NCI-H446 treated with DMSO at 0.1 percent for 48 hours (cell line): ENCODE measurements at regions not wholly inside any gene's neighbourhood (a gene's known extent, or its start where the extent isn't known, plus 50 kb on each side); places are given as distances from the start of the nearest gene placed in this dataset.
"Not testable (repeated sequence)": the region's sequence is repeated elsewhere in the genome, so short reads cannot be mapped to it uniquely, and the experiment has no call there.

Experiments
- DNase-seq: peaks from one replicate; lab custom pipeline; 2025; lab: John Stamatoyannopoulos, UW

DNA sequence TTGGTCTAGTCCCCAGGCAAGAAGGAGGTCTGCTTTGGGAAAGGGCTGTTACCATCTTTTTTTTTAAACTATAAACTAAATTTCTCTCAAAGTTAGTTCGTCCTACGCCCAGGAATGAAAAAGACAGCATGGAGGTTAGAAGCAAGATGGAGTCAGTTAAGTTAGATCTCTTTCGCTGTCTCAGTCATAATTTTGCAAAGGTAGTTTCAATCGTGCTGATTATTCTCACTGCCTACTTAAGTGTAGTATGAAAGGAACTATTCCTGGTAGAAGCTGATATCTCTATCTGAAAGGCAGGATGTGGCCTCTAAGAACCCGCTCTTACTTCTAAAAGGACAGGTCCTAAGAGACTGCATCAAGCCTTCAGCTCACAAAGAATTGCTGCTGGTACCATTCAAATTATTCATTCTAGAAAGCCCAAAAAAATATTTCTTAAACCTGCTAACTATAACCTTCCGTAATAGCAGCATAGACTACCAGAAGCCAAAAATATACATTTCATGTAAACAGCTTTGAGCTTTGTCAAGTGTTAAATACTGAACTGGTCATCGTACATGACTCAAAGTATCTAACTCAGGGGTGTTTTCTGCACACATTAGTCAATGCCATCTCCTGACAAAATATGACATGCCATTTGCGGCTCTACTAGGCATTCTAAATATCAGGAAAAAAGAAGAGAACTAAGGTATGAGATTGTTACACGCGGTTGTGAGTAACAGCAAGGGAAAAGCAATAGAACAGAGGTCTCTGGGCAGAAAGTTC is 96.0 kb upstream of the CCDC80 start:
- DNase-seq = no peak

DNA sequence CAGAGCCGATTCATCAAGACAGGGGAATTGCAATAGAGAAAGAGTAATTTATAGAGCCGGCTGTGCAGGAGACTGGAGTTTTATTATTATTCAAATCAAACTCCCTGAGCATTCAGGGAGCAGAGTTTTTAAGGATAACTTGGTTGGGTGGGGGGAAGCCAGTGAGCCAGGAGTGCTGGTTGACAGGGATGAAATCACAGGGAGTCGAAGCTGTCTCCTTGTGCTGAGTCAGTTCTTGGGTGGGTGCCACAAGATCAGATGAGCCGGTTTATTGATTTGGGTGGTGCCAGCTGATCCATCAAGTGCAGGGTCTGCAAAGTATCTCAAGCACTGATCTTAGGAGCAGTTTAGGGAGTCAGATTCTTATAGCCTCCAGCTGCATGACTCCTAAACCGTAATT is 95.4 kb upstream of the CCDC80 start:
- DNase-seq = no peak

- no peak for DNase-seq
Measured at GRCh38 chr3:112735926-112736325, 95.0 kb upstream of the CCDC80 start.

- DNase-seq = peak; percentile 46
Measured at GRCh38 chr3:112734736-112735350, 93.9 kb upstream of the CCDC80 start.

DNA sequence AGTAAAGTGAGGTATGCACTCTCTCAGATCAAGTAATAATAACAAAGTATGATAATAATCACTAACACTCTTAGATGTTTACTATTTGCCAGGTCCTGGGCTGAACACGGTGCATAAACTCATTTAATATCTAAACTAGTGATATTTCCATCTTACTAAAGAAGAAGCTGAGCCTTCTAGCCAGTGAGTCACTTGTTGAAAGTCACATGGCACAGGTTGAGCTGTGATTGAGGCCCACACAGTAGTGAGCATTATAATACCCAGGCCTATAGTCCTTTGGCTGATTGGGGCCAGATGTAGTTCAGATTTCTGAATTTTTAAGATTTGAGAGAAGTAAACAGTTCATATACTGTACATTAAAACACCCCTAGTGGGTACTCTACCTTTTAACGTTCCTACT is 93.2 kb upstream of the CCDC80 start:
- DNase-seq = no peak

DNA sequence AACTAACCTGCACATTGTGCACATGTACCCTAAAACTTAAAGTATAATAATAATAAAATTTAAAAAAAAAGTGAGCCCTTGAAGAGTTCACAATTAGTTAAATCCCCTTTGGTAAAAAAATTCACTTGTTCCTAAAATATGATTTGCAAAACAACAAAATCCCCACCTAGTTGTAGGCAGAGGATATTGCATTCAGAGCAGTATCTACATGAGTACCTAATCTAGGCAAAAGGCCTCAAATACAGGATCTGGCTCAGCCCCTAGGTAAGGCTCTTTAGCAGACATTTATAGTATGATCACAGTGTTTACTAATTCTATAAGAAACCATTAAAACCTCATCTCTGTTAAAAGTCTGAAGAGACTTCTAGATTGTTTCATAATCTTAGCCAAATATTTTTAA is 89.3 kb upstream of the CCDC80 start:
- no peak for DNase-seq

GRCh38 chr3:112721231-112721630 is 80.3 kb upstream of the CCDC80 start:
- DNase-seq = no peak

DNA sequence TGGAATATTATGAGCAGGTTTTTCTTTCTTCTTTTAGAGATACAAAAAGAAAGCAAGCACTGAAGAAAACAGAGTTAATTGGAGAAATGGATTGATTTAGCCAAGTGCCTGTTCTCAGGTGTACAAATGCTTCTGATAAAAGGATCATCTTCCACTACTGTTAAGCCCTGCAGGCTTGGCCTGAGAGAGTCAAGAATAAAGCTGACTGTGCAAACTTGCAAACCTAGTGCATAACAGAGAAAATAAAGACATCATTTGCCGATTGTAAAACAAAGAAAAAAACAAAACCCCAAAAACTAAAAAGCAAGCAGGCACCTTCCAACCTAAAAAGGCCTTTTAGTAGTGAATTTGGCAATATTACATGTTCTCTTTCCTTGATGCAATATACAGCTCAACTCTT is 78.0 kb upstream of the CCDC80 start:
- DNase-seq = no peak

GRCh38 chr3:112718516-112718915 is 77.6 kb upstream of the CCDC80 start:
- no peak for DNase-seq

GRCh38 chr3:112709911-112710310 is 69.0 kb upstream of the CCDC80 start:
- no peak for DNase-seq

DNA sequence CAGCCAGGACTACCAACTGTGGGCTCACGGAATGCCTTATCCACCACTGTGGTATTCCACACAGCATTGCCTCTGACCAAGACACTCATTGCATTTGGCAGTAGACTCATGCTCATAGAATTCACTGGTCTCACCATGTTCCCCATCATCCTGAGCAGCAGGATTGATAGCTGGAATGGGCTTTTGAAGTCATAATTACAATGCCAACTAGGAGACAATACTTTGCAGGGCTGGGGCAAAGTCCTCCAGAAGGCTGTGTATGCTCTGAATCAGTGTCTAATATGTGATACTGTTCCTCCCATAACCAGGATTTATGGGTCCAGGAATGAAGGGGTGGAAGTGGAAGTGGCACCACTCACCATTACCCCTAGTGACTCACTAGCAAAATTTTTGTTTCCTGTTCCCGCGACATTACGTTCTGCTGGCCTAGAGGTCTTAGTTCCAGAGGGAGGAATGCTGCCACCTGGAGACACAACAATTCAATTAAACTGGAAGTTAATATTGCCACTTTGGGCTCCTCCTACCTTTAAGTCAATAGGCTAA is 58.6 kb upstream of the CCDC80 start:
- no peak for DNase-seq

- not testable (repeated sequence) for DNase-seq
Measured at GRCh38 chr3:112698442-112698841, 57.5 kb upstream of the CCDC80 start.

DNA sequence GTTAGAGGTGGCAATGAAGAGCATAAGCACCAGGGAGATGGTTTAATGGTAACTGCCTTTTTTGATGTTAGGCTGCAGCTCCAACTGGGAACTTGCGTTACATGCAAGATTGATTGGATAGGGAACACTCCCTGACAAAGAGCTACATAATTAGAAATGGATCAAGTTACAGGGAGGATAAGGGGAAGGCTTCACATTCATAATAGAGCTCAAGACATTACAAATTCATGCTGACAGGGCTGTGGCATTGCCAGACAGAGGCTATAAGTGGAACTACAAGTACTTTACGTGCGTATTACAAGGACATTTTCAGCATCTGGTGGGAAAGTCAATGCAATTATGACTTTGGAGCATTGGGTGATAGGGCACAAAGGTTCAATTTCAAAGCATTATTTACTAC is 55.3 kb upstream of the CCDC80 start:
- DNase-seq = not testable (repeated sequence)

- not testable (repeated sequence) for DNase-seq
Measured at GRCh38 chr3:112695377-112696108, 54.6 kb upstream of the CCDC80 start.

DNA sequence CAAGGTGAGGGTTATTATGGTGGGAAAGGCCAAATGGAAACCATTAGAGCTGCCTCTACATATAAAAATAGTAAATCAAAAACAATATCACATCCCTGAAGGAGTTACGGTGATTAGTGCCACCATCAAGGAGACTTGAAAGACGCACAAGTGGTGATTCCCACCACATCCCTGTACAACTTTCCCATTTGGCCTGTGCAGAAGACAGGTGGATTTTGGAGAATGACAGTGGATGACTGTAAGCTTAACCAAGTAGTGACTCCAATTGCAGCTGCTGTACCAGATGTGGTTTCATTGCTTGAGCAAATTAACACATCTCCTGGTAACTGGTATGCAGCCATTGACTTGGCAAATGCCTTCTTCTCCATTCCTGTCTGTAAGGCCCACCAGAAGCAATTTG is 54.0 kb upstream of the CCDC80 start:
- DNase-seq = not testable (repeated sequence)

DNA sequence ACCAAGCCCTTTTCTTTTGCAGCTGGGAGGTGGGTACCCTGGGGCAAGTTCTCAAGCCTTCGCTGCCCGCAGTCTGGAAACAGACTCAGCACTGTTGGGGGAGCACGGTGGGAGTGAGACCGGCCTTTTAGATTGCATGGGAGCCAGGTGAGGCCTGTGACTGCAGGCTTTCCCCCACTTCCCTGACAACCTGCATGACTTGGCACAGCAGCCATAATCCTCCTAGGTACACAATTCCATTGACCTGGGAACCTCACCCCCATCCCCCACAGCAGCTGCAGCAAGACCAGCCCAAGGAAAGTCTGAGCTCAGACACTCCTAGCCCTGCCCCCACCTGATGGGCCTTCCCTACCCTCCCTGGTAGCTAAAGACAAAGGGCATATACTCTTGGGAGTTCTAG is 52.2 kb upstream of the CCDC80 start:
- DNase-seq = no peak
